Bronchial epithelial cell (primary cell): ENCODE measurements at regions not wholly inside any gene's neighbourhood (a gene's known extent, or its start where the extent isn't known, plus 50 kb on each side); places are given as distances from the start of the nearest gene placed in this dataset.
"Not testable (repeated sequence)": the region's sequence is repeated elsewhere in the genome, so short reads cannot be mapped to it uniquely, and the experiment has no call there.

ENCODE experiments used
- DNase-seq: peaks from one replicate; pipeline ENCODE4 v3.0.0-alpha.2; 2010; ENCODE audit warnings: low read depth
- FAIRE-seq: peaks from 2 replicates; lab custom pipeline; 2011; peaks lifted over from hg19 to GRCh38; lab: Jason Lieb, UNC
- H3K27me3 ChIP-seq: 2 replicates; pipeline ENCODE4 v1.5.1; 2011; ENCODE audit warnings: low read length; ENCODE audit not compliant: control insufficient read depth, insufficient read depth
- H3K36me3 ChIP-seq: 2 replicates; pipeline ENCODE4 v1.5.1; 2011; ENCODE audit warnings: low read length; ENCODE audit not compliant: control insufficient read depth, insufficient read depth
- H3K4me3 ChIP-seq: 2 replicates; pipeline ENCODE4 v1.5.1; 2011; ENCODE audit warnings: mild to moderate bottlenecking, low read depth, low read length, control low read depth
- TF ChIP-seq, protein P1 (sequence below): IDR thresholded peaks from 2 replicates; pipeline ENCODE4 v1.5.1; 2011; ENCODE audit warnings: mild to moderate bottlenecking, moderate library complexity, low read length, control low read depth, inconsistent platforms; ENCODE audit not compliant: insufficient read depth, severe bottlenecking

- DNase-seq (no peak), FAIRE-seq (no peak)
- Histone ChIP-seq H3K36me3 (no peaks in the 10 kb centered on the region), H3K4me3 (no peak overlapping the region), H3K27me3 (no peaks in the 10 kb centered on the region)
- TF ChIP-seq, protein P1, sequence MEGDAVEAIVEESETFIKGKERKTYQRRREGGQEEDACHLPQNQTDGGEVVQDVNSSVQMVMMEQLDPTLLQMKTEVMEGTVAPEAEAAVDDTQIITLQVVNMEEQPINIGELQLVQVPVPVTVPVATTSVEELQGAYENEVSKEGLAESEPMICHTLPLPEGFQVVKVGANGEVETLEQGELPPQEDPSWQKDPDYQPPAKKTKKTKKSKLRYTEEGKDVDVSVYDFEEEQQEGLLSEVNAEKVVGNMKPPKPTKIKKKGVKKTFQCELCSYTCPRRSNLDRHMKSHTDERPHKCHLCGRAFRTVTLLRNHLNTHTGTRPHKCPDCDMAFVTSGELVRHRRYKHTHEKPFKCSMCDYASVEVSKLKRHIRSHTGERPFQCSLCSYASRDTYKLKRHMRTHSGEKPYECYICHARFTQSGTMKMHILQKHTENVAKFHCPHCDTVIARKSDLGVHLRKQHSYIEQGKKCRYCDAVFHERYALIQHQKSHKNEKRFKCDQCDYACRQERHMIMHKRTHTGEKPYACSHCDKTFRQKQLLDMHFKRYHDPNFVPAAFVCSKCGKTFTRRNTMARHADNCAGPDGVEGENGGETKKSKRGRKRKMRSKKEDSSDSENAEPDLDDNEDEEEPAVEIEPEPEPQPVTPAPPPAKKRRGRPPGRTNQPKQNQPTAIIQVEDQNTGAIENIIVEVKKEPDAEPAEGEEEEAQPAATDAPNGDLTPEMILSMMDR: no peak
These were observed 75.1 kb downstream of the LYZL2 start for GRCh38 chr10:30554440-30554825.

DNA sequence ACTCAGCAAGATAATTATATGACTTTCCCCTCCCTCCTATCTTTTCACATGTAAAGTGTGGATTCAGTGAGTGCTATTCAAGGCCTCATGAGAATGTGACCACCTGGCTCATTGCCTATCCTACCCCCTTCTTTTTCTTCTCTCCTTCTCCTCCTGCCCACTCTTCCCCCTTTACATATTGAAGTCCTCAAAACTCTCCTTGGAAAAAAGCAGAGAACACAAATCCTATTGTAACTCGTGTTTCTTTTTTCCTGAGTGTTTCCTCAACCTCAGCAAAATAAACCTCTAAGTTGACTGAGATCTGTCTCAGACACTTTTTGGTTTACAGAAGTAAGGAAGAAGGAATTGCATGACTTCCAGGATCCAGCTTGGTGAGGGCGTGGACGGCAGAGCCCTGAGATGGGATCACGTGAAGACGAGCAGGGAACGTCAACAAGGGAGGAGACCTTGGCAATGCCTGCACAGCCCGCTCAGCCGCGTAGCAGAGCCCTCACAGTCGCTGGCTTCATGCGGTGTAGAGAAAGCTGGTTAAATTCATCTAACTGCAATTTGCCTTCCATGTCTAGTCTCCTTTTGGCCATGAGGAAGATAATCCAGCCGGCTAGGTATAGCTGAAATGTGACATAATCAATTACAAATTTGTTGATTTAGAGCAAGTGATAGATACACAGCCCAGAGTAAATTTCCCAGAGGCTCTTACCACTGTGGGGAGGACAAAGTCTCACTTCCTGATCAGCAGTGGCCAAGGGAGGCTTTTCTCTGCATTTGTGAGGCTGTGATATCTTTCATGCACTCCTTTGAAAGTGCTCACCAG, 75.7 kb downstream of the LYZL2 start:
- Histone ChIP-seq H3K4me3 (no peak overlapping the region), H3K27me3 (no peaks in the 10 kb centered on the region), H3K36me3 (no peaks in the 10 kb centered on the region)
- TF ChIP-seq, protein P1: no peak
- FAIRE-seq (no peak), DNase-seq (no peak)

GRCh38 chr10:30553018-30553625, 76.4 kb downstream of the LYZL2 start:
- no peaks in the 10 kb centered on the region for H3K36me3 ChIP-seq
- TF ChIP-seq, protein P1: no peak
- DNase-seq: no peak
- no peak for FAIRE-seq
- H3K4me3 ChIP-seq: no peak overlapping the region
- no peaks in the 10 kb centered on the region for H3K27me3 ChIP-seq

DNA sequence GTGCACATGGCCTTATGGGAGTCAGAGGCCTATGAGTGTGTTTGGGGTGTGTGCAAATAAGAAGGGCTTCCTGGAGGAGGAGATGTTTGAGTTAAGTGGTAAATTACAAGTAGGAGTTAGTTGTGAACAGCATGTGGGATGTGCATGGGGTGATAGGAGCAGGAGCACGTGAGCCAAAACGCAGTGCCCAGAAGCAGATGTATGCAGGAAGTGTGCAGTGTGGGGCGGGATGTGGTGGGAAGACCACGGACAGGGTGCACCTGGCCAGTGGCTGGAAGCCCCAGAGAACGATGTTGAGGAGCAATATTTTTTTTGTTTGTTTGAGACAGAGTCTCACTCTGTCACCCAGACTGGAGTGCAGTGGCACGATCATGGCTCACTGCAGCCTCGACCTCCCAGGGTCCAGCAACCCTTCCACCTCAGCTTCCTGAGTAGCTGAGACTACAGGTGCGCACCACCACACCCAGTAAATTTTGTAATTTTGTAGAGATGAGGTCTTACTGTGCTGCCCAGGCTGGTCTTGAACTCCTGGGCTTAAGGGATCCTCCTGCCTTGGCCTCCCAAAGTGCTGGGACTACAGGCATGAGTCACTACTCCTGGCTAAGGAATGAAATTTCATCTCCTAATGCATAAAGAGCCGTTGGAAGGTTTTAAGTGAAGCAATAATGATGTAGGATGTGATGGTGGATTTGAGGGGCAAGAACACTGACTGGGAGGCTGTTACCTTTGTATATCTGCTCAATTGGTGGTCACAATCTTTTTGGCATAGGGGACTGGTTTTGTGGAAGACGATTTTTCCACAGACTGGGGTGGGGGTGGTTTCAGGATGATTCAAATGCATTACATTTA, 78.4 kb downstream of the LYZL2 start:
- FAIRE-seq: no peak

DNA sequence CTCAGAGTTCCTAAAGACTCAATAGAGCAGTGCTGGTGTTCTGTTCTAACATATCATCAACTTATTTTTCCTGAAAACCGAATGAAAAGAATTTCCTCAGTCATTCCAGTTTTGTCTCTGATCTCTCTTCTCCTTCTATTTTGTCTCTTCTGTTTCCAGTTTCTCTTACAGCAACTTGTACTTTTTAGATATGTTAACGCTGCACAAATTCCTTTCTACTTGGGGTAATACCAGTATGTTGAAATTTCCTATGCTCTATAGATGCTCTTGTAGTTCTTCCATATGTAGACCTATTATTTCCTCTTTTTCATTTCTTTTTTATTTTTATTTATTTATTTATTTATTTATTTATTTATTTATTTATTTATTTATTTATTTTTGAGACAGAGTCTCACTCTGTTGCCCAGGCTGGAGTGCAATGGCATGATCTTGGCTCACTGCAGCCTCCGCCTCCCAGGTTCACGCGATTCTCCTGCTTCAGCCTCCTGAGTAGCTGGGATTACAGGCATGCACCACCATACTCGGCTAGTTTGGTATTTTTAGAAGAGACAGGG, 80.3 kb downstream of the LYZL2 start:
- FAIRE-seq, DNase-seq, H3K27me3 ChIP-seq, H3K4me3 ChIP-seq, H3K36me3 ChIP-seq: not testable (repeated sequence)

More for the DNA sequence above, 78.4 kb downstream of the LYZL2 start:
- Histone ChIP-seq H3K27me3 (no peaks in the 10 kb centered on the region), H3K4me3 (no peak overlapping the region), H3K36me3 (no peaks in the 10 kb centered on the region)
- TF ChIP-seq, protein P1: no peak
- no peak for DNase-seq

GRCh38 chr10:30546511-30546910, 83.0 kb downstream of the LYZL2 start:
- peaks cover 10% of the 10 kb centered on the region for H3K27me3 ChIP-seq
- FAIRE-seq: no peak
- TF ChIP-seq, protein P1: no peak

More at GRCh38 chr10:30546511-30546910, 83.0 kb downstream of the LYZL2 start:
- Histone ChIP-seq H3K36me3 (no peaks in the 10 kb centered on the region), H3K4me3 (no peak overlapping the region)
- DNase-seq: no peak
